NCI-H524 treated with DMSO at 0.1 percent for 48 hours (cell line): ENCODE measurements at regions not wholly inside any gene's neighbourhood (a gene's known extent, or its start where the extent isn't known, plus 50 kb on each side); places are given as distances from the start of the nearest gene placed in this dataset.

Experiments used
- DNase-seq: peaks from one replicate; lab custom pipeline; 2025; lab: John Stamatoyannopoulos, UW

- DNase-seq, result no peak
These were observed 58.2 kb downstream of the MEX3B start for GRCh38 chr15:81987628-81988027.

- DNase-seq, result no peak
These were observed 62.3 kb downstream of the MEX3B start for GRCh38 chr15:81983497-81983896.

- no peak for DNase-seq
These were observed 63.0 kb downstream of the MEX3B start for GRCh38 chr15:81982808-81983207.

GRCh38 chr15:81981908-81982307, 63.9 kb downstream of the MEX3B start:
- no peak for DNase-seq

GRCh38 chr15:81977464-81977863, 68.4 kb downstream of the MEX3B start:
- DNase-seq, result no peak

GRCh38 chr15:81968691-81969090, 77.1 kb downstream of the MEX3B start:
- DNase-seq, result no peak

GRCh38 chr15:81966631-81967030, 79.2 kb downstream of the MEX3B start:
- no peak for DNase-seq

- no peak for DNase-seq
These were observed 83.3 kb downstream of the MEX3B start for GRCh38 chr15:81962482-81962881.

GRCh38 chr15:81959196-81959595, 86.6 kb downstream of the MEX3B start:
- DNase-seq, result no peak

- no peak for DNase-seq
These were observed 88.1 kb downstream of the MEX3B start for GRCh38 chr15:81957698-81958097.

- no peak for DNase-seq
These were observed 90.3 kb downstream of the MEX3B start for GRCh38 chr15:81955382-81956062.

- DNase-seq, result no peak
These were observed 91.5 kb downstream of the MEX3B start for GRCh38 chr15:81954158-81954783.

GRCh38 chr15:81950841-81951414, 94.9 kb downstream of the MEX3B start:
- no peak for DNase-seq

- no peak for DNase-seq
These were observed 97.1 kb downstream of the MEX3B start for GRCh38 chr15:81948751-81949150.

GRCh38 chr15:81948222-81948621, 97.6 kb downstream of the MEX3B start:
- DNase-seq, result no peak

GRCh38 chr15:81947548-81947947, 98.3 kb downstream of the MEX3B start:
- no peak for DNase-seq

GRCh38 chr15:81945014-81945615, 100.7 kb downstream of the MEX3B start:
- no peak for DNase-seq

GRCh38 chr15:81942655-81943195, 103.1 kb downstream of the MEX3B start:
- no peak for DNase-seq

- peak; percentile 89 for DNase-seq
These were observed 103.7 kb downstream of the MEX3B start for GRCh38 chr15:81942157-81942556.

GRCh38 chr15:81941479-81941878, 104.3 kb downstream of the MEX3B start:
- DNase-seq, result no peak

- DNase-seq, result peak; percentile 77
These were observed 105.1 kb downstream of the MEX3B start for GRCh38 chr15:81940467-81941451.
